ENCODE measurements at regions not wholly inside any gene's neighbourhood (a gene's known extent, or its start where the extent isn't known, plus 50 kb on each side); places are given as distances from the start of the nearest gene placed in this dataset.

GRCh38 chr18:8983195-8983594 lies 119.3 kb upstream of the NDUFV2 start:
- TF ChIP-seq POLR2A (IDR thresholded peaks at IDR 0.05) = no peak
- TF ChIP-seq CTCF (IDR thresholded peaks at IDR 0.05) = no peak
- TF ChIP-seq EP300 (IDR thresholded peaks at IDR 0.05) = no peak

Data from suprapubic skin (tissue), 3 donors.